ENCODE measurements at regions not wholly inside any gene's neighbourhood (a gene's known extent, or its start where the extent isn't known, plus 50 kb on each side); places are given as distances from the start of the nearest gene placed in this dataset.

GRCh38 chr1:55654171-55654570, 439.0 kb upstream of the USP24 start:
- TF ChIP-seq CTCF (IDR thresholded peaks at IDR 0.05) = no peak
- TF ChIP-seq POLR2A (IDR thresholded peaks at IDR 0.05) = no peak

Measured in lower leg skin (tissue), 3 donors.